ENCODE measurements at regions not wholly inside any gene's neighbourhood (a gene's known extent, or its start where the extent isn't known, plus 50 kb on each side); places are given as distances from the start of the nearest gene placed in this dataset.
"Not testable (repeated sequence)": the region's sequence is repeated elsewhere in the genome, so short reads cannot be mapped to it uniquely, and the experiment has no call there.

- H3K36me3 ChIP-seq = no peaks in the 10 kb centered on the region
- H3K27me3 ChIP-seq = no peaks in the 10 kb centered on the region
- no peaks in the 10 kb centered on the region for H3K9me3 ChIP-seq
- ATAC-seq (no peak), DNase-seq (no peak)
- H3K4me3 ChIP-seq = no peak overlapping the region
- WGBS (ENCODE audit: insufficient coverage, low coverage, low lambda C conversion rate, missing lambda C conversion rate) = 100% methylated on average over 1 of the region's 2 CpGs
- H3K27ac ChIP-seq = no peak overlapping the region
- no peaks in the 10 kb centered on the region for H3K4me1 ChIP-seq
- intact Hi-C loops (cut with DNase I) = no loop called here
- TF ChIP-seq CTCF (IDR thresholded peaks at IDR 0.05) (no peak), POLR2A (IDR thresholded peaks at IDR 0.05) (no peak)
Measured at GRCh38 chr1:24250791-24251190, 63.7 kb upstream of the IFNLR1 start.

- DNase-seq (no peak), ATAC-seq (no peak)
- no peak overlapping the region for H3K27ac ChIP-seq
- intact Hi-C loops (cut with DNase I) = no loop called here
- 83% methylated on average over 2 of the region's 2 CpGs for WGBS (ENCODE audit: insufficient coverage, low coverage, low lambda C conversion rate, missing lambda C conversion rate)
- H3K27me3 ChIP-seq = no peaks in the 10 kb centered on the region
- H3K36me3 ChIP-seq = no peaks in the 10 kb centered on the region
- H3K9me3 ChIP-seq = no peaks in the 10 kb centered on the region
- H3K4me1 ChIP-seq = no peaks in the 10 kb centered on the region
- no peak overlapping the region for H3K4me3 ChIP-seq
- TF ChIP-seq POLR2A (IDR thresholded peaks at IDR 0.05) (no peak), CTCF (IDR thresholded peaks at IDR 0.05) (no peak)
Measured at GRCh38 chr1:24250224-24250623, 63.1 kb upstream of the IFNLR1 start.

- Histone ChIP-seq H3K36me3 (no peaks in the 10 kb centered on the region), H3K4me1 (no peaks in the 10 kb centered on the region), H3K9me3 (no peaks in the 10 kb centered on the region), H3K4me3 (no peak overlapping the region), H3K27ac (no peak overlapping the region), H3K27me3 (no peaks in the 10 kb centered on the region)
- ATAC-seq (no peak), DNase-seq (no peak)
- intact Hi-C loops (cut with DNase I) = no loop called here
- TF ChIP-seq POLR2A (IDR thresholded peaks at IDR 0.05) (no peak), CTCF (IDR thresholded peaks at IDR 0.05) (no peak)
- WGBS (ENCODE audit: insufficient coverage, low coverage, low lambda C conversion rate, missing lambda C conversion rate) = 92% methylated on average over 1 of the region's 1 CpG
Measured at GRCh38 chr1:24248859-24249258, 61.8 kb upstream of the IFNLR1 start.

GRCh38 chr1:24247337-24247736, 60.2 kb upstream of the IFNLR1 start:
- DNase-seq; H3K27me3 ChIP-seq; H3K9me3 ChIP-seq; H3K4me1 ChIP-seq; ATAC-seq; intact Hi-C loops (cut with DNase I); H3K36me3 ChIP-seq; H3K27ac ChIP-seq; H3K4me3 ChIP-seq: not testable (repeated sequence)
- 71% methylated on average over 4 of the region's 7 CpGs for WGBS (ENCODE audit: insufficient coverage, low coverage, low lambda C conversion rate, missing lambda C conversion rate)

GRCh38 chr1:24244519-24245268, 57.6 kb upstream of the IFNLR1 start:
- no peak for ATAC-seq
- Histone ChIP-seq H3K4me3 (no peak overlapping the region), H3K36me3 (no peaks in the 10 kb centered on the region), H3K27me3 (no peaks in the 10 kb centered on the region), H3K4me1 (no peaks in the 10 kb centered on the region), H3K27ac (no peak overlapping the region), H3K9me3 (no peaks in the 10 kb centered on the region)
- no peak for TF ChIP-seq POLR2A (IDR thresholded peaks at IDR 0.05)
- 55% methylated on average over 2 of the region's 2 CpGs for WGBS (ENCODE audit: insufficient coverage, low coverage, low lambda C conversion rate, missing lambda C conversion rate)
- DNase-seq = no peak
- intact Hi-C loops (cut with DNase I) = no loop called here

Data from right lobe of liver (tissue), 6 donors.